ENCODE measurements at regions not wholly inside any gene's neighbourhood (a gene's known extent, or its start where the extent isn't known, plus 50 kb on each side); places are given as distances from the start of the nearest gene placed in this dataset.

DNA sequence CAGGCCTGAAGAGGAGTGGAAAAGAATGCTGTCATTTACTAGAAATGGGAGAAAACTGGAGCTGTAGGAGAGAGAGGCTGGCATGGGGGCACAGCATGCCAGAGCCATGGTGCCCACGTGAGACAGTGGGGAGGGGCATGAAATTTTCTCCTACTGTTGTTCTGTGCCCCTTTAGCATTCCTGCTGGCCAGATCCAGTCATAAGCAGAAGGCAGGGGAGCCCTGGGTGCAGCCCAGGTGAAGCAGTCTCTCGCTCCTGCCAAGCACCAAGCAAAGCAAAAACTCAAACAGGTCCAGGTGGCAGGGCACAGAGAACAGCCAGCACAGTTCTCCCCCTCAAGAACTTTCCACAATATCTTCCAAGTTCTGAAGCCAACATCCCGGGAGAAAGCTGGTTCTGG, 383.2 kb downstream of the TCERG1L start:
- Histone ChIP-seq H3K9me3 (ENCODE audit: control insufficient read depth, low read depth, low read length) (no peaks in the 10 kb centered on the region), H3K4me1 (ENCODE audit: control insufficient read depth, low read depth, low read length) (no peaks in the 10 kb centered on the region), H3K4me3 (ENCODE audit: low read length) (no peak overlapping the region), H3K36me3 (ENCODE audit: control insufficient read depth, low read depth, low read length) (no peaks in the 10 kb centered on the region), H3K27me3 (ENCODE audit: control insufficient read depth, insufficient read depth, low read length) (no peaks in the 10 kb centered on the region), H3K9ac (ENCODE audit: low read length) (no peak overlapping the region), H3K27ac (ENCODE audit: low read length) (no peak overlapping the region)

DNA sequence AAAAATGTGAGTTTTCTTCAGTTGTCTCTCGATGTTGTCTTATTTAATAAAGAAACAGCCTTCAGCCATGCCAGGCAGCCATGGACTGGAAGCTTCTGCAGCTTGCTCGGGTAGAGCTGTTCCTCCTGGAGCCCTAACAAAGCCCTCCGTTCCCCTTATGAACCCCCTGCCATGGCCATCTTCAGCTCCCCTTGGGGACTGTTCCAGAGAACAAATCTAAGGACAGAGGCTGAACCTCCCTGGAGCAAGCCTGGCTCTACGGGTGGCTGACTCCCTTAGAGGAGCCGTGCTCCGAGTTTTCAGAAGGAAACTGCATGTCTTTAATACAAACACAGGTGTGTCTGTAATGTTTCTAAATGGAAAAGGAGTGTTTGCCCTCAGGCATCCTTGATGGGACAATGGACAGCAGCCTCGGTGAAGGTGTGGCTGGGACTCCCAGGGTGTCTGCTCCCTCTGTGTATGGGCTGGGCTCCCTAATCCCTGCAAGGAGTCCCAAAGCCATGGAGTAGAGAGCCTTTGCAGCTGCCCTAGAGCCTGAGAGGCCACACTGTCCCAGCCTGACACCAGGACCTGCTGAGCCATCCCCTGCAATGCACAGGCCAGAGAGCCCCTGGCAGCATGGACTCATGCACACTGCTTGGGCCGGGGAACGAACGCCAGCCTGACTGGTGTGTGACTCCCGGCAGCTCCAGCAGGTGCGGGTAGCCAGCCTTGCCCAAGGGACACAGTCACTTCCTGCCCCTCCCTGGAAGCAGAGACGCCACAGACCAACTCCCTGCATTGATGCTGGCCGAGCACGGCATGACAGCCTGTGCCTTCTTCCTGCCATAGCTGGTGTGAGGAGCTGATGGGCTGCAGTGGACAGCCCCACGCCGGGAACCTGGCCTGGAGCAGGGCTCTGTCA, 381.8 kb downstream of the TCERG1L start:
- Histone ChIP-seq H3K9me3 (ENCODE audit: control insufficient read depth, low read depth, low read length) (no peaks in the 10 kb centered on the region), H3K27ac (ENCODE audit: low read length) (no peak overlapping the region), H3K4me3 (ENCODE audit: low read length) (no peak overlapping the region), H3K4me1 (ENCODE audit: control insufficient read depth, low read depth, low read length) (peaks cover 6% of the 10 kb centered on the region), H3K9ac (ENCODE audit: low read length) (no peak overlapping the region), H3K27me3 (ENCODE audit: control insufficient read depth, insufficient read depth, low read length) (no peaks in the 10 kb centered on the region), H3K36me3 (ENCODE audit: control insufficient read depth, low read depth, low read length) (no peaks in the 10 kb centered on the region)

DNA sequence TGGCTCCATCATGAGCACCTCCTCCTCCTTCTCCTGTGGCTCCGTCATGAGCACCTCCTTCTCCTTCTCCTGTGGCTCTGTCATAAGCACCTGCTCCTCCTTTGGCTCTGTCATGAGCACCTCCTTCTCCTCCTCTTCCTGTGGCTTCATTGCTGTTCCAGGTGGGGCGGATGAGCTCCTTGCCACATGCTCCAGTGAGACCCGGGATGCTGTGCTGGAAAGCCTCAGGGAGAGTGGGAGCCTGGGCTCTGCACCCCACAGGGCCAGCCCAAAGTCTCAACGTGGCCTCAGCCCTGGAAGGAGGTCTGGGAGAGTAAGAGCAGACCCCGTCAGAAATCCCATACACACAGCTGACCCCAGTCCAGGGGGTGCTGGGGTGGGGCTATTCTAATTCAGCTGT, 380.7 kb downstream of the TCERG1L start:
- no peak overlapping the region for H3K9ac ChIP-seq (ENCODE audit: low read length)
- H3K4me1 ChIP-seq (ENCODE audit: control insufficient read depth, low read depth, low read length), result peaks cover 16% of the 10 kb centered on the region
- H3K27me3 ChIP-seq (ENCODE audit: control insufficient read depth, insufficient read depth, low read length), result no peaks in the 10 kb centered on the region
- no peaks in the 10 kb centered on the region for H3K9me3 ChIP-seq (ENCODE audit: control insufficient read depth, low read depth, low read length)
- no peaks in the 10 kb centered on the region for H3K36me3 ChIP-seq (ENCODE audit: control insufficient read depth, low read depth, low read length)
- no peak overlapping the region for H3K4me3 ChIP-seq (ENCODE audit: low read length)
- no peak overlapping the region for H3K27ac ChIP-seq (ENCODE audit: low read length)

DNA sequence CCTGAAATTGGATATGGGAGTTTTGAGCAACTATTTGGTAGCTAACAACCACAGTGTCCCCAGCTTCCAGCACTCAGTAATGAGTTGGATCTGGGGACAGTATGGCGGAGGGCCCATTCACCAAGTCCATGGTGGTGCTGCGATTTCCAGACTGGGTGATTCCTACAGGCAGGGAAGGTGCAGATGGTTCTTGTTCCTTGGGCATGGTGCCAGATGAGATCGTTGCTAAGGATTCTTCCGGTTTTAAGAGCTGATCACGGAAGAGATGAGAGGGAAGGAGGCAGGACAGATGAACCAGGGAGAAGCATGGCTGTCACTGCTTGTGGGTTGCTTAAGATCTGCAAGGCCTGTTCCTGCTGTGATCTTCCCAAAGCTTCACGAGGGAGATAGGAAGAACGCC, 380.3 kb downstream of the TCERG1L start:
- Histone ChIP-seq H3K4me3 (ENCODE audit: low read length) (no peak overlapping the region), H3K4me1 (ENCODE audit: control insufficient read depth, low read depth, low read length) (peaks cover 19% of the 10 kb centered on the region), H3K27me3 (ENCODE audit: control insufficient read depth, insufficient read depth, low read length) (no peaks in the 10 kb centered on the region), H3K9ac (ENCODE audit: low read length) (no peak overlapping the region), H3K27ac (ENCODE audit: low read length) (no peak overlapping the region), H3K9me3 (ENCODE audit: control insufficient read depth, low read depth, low read length) (no peaks in the 10 kb centered on the region), H3K36me3 (ENCODE audit: control insufficient read depth, low read depth, low read length) (no peaks in the 10 kb centered on the region)

DNA sequence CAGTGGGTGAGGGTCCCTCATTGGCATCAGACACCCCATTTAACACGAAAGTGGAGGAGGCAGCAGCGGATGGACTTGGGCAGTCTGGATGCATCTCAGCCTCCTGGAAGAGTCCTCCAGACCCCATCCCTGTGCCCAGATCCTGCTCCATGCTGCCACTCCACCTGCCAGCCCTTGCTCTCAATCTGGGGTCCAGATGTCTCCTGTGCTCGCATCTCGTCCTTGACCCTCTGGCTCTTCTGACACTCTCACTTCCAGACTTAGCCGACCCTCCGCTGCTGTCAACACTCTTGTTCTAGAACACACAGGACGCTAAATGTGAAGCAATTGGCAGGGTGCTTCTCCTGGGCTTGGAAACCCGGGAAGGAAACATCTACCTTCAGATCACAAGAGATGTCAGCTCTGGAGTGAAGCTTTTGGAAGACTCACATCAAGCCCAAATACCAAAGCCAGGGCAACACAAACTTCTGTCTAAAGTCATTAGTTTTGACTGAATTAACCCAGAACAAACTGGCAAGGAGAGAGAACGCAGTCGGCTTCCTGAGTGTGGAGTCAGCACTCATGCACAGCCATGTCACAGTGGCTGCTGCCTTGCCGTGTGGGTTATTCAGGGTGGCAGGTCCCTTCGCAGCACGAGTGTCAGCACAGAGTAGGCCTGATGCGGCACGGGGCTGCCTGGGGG, 379.1 kb downstream of the TCERG1L start:
- H3K4me3 ChIP-seq (ENCODE audit: low read length), result no peak overlapping the region
- no peaks in the 10 kb centered on the region for H3K9me3 ChIP-seq (ENCODE audit: control insufficient read depth, low read depth, low read length)
- no peaks in the 10 kb centered on the region for H3K27me3 ChIP-seq (ENCODE audit: control insufficient read depth, insufficient read depth, low read length)
- no peak overlapping the region for H3K27ac ChIP-seq (ENCODE audit: low read length)
- H3K4me1 ChIP-seq (ENCODE audit: control insufficient read depth, low read depth, low read length), result peaks cover 22% of the 10 kb centered on the region
- no peaks in the 10 kb centered on the region for H3K36me3 ChIP-seq (ENCODE audit: control insufficient read depth, low read depth, low read length)
- H3K9ac ChIP-seq (ENCODE audit: low read length), result no peak overlapping the region

DNA sequence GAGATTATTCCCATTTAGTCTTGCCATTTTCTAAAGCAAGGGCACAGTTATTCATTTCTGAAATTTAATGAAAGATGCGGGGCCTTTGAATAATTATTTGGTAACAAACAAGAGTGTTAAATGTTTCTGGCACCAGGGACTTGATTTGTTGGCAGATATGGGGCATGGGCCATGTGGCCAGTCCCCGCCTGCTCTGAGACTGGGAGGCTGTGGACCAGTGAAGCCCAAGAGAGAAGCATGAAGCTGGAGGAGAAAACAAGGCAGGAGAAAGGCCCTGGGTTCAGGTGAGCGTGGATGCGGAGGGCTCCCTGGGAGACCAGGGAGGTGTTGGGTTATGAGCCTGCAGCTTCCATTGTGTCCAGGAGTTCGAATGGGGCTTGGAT, 378.5 kb downstream of the TCERG1L start:
- H3K4me3 ChIP-seq (ENCODE audit: low read length), result no peak overlapping the region
- H3K9me3 ChIP-seq (ENCODE audit: control insufficient read depth, low read depth, low read length), result no peaks in the 10 kb centered on the region
- no peaks in the 10 kb centered on the region for H3K27me3 ChIP-seq (ENCODE audit: control insufficient read depth, insufficient read depth, low read length)
- H3K27ac ChIP-seq (ENCODE audit: low read length), result no peak overlapping the region
- H3K36me3 ChIP-seq (ENCODE audit: control insufficient read depth, low read depth, low read length), result no peaks in the 10 kb centered on the region
- H3K9ac ChIP-seq (ENCODE audit: low read length), result no peak overlapping the region
- peaks cover 22% of the 10 kb centered on the region for H3K4me1 ChIP-seq (ENCODE audit: control insufficient read depth, low read depth, low read length)

DNA sequence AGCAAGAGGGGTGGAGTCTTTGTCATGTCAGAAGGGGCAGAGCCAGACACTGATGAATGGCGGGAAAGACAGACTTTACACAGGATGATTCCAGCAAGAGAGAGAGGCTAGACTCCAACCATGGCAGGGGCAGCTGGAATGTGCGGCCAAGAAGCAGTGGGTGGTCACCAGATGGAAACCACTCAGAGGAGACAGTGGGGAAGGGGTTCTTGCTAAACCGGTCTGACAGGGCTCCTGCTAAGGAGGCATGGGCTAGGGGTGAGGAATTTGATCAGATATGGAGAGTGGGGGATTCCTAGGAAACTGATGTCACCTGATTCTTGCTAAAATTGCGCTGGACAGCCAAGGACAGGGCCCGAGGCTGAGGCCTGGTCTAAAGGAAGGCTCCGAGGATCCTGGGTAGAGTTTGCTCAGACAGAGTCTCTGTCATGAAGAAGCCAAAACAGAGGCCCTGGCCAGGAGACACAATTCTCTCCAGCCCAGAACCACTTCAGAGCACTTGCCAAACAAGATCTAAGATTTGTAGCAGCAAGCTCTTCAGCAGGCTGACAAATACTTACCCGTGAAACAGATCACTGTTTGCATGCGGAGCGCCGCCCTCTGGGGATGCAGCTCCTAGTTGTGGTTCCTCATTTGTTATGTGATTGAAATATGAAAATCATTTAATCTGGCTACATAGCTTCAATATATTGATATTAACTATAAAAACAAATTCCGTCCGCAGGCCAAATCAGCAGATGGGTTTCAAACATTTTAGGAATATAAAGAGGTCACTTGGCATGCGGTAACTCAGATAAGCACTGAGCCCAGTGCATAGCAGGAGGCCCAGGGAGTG, 377.0 kb downstream of the TCERG1L start:
- no peaks in the 10 kb centered on the region for H3K27me3 ChIP-seq (ENCODE audit: control insufficient read depth, insufficient read depth, low read length)
- no peak overlapping the region for H3K9ac ChIP-seq (ENCODE audit: low read length)
- peaks cover 22% of the 10 kb centered on the region for H3K4me1 ChIP-seq (ENCODE audit: control insufficient read depth, low read depth, low read length)
- no peak overlapping the region for H3K27ac ChIP-seq (ENCODE audit: low read length)
- H3K4me3 ChIP-seq (ENCODE audit: low read length), result no peak overlapping the region
- H3K9me3 ChIP-seq (ENCODE audit: control insufficient read depth, low read depth, low read length), result no peaks in the 10 kb centered on the region
- H3K36me3 ChIP-seq (ENCODE audit: control insufficient read depth, low read depth, low read length), result no peaks in the 10 kb centered on the region

DNA sequence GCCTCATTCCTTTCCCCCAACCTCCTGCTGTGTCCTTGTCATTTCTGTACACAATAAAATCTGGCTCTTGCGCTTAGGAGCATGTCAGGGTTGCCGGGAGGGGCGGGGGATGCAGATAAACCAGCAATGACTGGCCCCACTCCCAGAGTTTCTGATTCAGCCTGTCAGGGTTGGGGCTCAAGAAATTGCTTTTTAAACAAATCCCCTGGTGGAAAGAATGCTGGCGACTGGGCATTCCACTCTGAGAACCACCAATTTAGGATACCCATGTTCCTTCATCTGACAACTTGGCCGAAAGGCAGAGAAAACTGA, 376.4 kb downstream of the TCERG1L start:
- Histone ChIP-seq H3K4me3 (ENCODE audit: low read length) (no peak overlapping the region), H3K9ac (ENCODE audit: low read length) (no peak overlapping the region), H3K27me3 (ENCODE audit: control insufficient read depth, insufficient read depth, low read length) (no peaks in the 10 kb centered on the region), H3K4me1 (ENCODE audit: control insufficient read depth, low read depth, low read length) (peaks cover 22% of the 10 kb centered on the region), H3K9me3 (ENCODE audit: control insufficient read depth, low read depth, low read length) (no peaks in the 10 kb centered on the region), H3K27ac (ENCODE audit: low read length) (no peak overlapping the region), H3K36me3 (ENCODE audit: control insufficient read depth, low read depth, low read length) (no peaks in the 10 kb centered on the region)

DNA sequence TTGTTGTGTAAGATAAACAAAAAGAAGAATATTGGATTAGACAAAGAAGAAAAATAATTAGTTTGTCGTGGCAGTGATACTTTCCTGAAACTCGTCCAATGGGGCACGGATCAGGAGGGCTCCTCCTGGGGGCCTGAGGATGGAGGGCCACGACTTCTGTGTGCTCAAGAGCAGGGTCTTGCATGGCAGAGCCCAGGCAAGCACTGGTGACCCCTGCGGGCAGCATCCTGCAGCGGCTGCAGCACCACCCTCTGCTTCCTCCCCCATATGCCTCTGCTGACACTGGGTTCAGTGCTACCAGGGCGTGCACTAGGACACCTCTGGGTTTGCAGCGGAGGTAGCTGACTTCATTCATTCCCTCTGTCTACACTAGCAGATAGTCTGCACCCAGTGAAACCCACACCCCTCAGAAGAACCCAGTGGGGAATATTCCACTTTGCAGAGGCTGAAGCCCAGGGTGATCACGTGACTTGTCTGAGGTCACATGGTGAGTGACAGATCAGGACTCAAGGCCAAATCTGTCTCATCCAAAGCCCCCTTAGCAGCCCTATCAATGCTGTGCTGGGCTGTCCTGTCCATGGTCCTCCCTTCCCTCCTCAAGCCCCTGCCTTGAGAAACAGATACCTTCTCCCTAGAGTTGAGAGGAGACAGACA, 375.5 kb downstream of the TCERG1L start:
- no peaks in the 10 kb centered on the region for H3K36me3 ChIP-seq (ENCODE audit: control insufficient read depth, low read depth, low read length)
- H3K27me3 ChIP-seq (ENCODE audit: control insufficient read depth, insufficient read depth, low read length), result no peaks in the 10 kb centered on the region
- H3K27ac ChIP-seq (ENCODE audit: low read length), result no peak overlapping the region

DNA sequence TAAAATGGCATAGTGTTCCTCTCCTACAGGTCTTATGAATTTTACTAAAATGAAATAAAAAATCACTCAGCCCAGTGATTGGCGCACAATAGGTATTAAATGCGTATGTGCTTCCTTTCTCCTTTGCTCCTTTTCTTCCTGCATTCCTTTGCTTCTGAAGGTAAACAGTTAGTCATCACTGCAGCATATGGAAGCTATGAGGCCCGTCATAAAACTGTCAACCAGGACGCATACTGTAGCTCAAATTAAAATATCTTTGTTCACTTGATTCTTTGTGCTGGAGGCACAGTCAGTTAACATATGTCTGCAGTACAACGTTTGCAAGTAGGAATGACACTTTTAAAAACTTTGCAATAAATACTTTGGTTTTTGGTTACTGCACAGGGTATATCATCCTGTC, 374.7 kb downstream of the TCERG1L start:
- no peaks in the 10 kb centered on the region for H3K36me3 ChIP-seq (ENCODE audit: control insufficient read depth, low read depth, low read length)
- no peak overlapping the region for H3K9ac ChIP-seq (ENCODE audit: low read length)
- H3K9me3 ChIP-seq (ENCODE audit: control insufficient read depth, low read depth, low read length), result no peaks in the 10 kb centered on the region
- H3K4me3 ChIP-seq (ENCODE audit: low read length), result no peak overlapping the region
- no peak overlapping the region for H3K27ac ChIP-seq (ENCODE audit: low read length)
- H3K27me3 ChIP-seq (ENCODE audit: control insufficient read depth, insufficient read depth, low read length), result no peaks in the 10 kb centered on the region
- H3K4me1 ChIP-seq (ENCODE audit: control insufficient read depth, low read depth, low read length), result peaks cover 22% of the 10 kb centered on the region

More for the DNA sequence above, 375.5 kb downstream of the TCERG1L start:
- Histone ChIP-seq H3K9me3 (ENCODE audit: control insufficient read depth, low read depth, low read length) (no peaks in the 10 kb centered on the region), H3K4me3 (ENCODE audit: low read length) (no peak overlapping the region), H3K9ac (ENCODE audit: low read length) (no peak overlapping the region), H3K4me1 (ENCODE audit: control insufficient read depth, low read depth, low read length) (peaks cover 22% of the 10 kb centered on the region)

DNA sequence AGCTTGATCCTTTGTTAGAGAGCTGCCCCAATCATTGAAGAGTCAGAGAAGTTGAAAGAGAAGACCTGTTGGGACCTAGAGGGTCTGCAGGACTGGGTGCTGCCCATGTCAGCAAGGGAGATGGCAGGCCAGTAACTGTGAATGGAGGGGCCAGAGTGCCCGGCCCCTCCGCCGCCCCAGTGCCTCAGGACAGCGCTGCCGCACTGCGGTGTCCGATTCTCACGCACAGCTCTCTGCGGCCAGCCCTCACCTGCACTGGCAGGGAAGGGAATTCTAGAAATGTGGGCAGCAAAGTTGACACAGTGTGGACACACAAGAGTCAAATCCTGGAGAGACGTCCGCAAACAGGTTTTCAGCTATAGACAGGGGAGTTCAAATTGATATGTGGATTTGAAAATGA, 373.5 kb downstream of the TCERG1L start:
- H3K27ac ChIP-seq (ENCODE audit: low read length), result no peak overlapping the region
- no peak overlapping the region for H3K4me3 ChIP-seq (ENCODE audit: low read length)
- H3K4me1 ChIP-seq (ENCODE audit: control insufficient read depth, low read depth, low read length), result peaks cover 22% of the 10 kb centered on the region
- H3K36me3 ChIP-seq (ENCODE audit: control insufficient read depth, low read depth, low read length), result no peaks in the 10 kb centered on the region
- H3K27me3 ChIP-seq (ENCODE audit: control insufficient read depth, insufficient read depth, low read length), result no peaks in the 10 kb centered on the region
- no peaks in the 10 kb centered on the region for H3K9me3 ChIP-seq (ENCODE audit: control insufficient read depth, low read depth, low read length)
- H3K9ac ChIP-seq (ENCODE audit: low read length), result no peak overlapping the region

Measured in iPS-18a (cell line).